H1 (cell line): ENCODE measurements at regions not wholly inside any gene's neighbourhood (a gene's known extent, or its start where the extent isn't known, plus 50 kb on each side); places are given as distances from the start of the nearest gene placed in this dataset.

Source experiments
- JUN ChIP-seq: IDR thresholded peaks from 2 replicates; pipeline ENCODE4 v1.6.1; 2011; ENCODE audit warnings: low read depth, mild to moderate bottlenecking, improper control_type of control experiment, low read length
- SIRT6 ChIP-seq: IDR thresholded peaks from one replicate; pipeline ENCODE4 v1.7.1; 2012; ENCODE audit warnings: low read length, inconsistent platforms
- SP2 ChIP-seq: IDR thresholded peaks from 2 replicates; pipeline ENCODE4 v1.6.1; 2012; ENCODE audit warnings: mild to moderate bottlenecking, low read length, inconsistent platforms
- TAF7 ChIP-seq: optimal IDR thresholded peaks from 2 replicates; pipeline ENCODE3; 2011; ENCODE audit warnings: low read depth, mild to moderate bottlenecking, inconsistent platforms, low read length, moderate library complexity, borderline replicate concordance
- TEAD4 ChIP-seq: IDR thresholded peaks from 2 replicates; pipeline ENCODE4 v1.6.1; 2012; ENCODE audit warnings: low read depth, low read length, inconsistent platforms, mixed read lengths

DNA sequence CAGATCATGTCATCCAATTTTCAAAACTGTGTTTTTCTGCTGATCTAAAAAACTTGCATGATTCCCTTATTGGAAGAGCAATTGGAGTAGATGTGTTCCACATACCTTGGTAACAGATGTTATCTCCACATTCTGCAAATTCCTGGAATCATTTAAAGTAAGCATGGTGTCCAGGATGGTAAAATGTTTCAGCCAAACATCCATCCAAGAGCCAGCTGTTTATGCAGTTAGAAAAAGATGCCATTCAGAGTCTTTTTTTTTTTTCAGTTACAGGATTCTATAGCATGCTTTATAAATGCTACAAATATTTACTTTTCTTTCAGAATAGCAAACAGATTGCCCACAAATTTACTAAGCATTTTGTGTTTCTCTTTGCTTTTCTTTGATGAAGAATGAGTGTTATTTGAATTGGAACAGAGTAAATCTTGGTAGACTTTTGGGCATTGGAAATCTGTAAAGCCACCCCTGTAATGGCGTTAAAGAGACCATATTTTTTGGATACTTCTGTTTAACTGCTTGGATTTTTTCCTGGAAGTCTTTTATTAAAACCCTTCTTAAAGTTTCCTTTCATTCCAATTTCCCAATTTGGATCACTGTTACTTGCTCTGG lies 149.8 kb downstream of the GNAT3 start (continued):
- no peak for TF ChIP-seq JUN
- TF ChIP-seq SP2 = no peak
- no peak for TF ChIP-seq TEAD4
- TF ChIP-seq SIRT6 = no peak
- TF ChIP-seq TAF7 = no peak
